ENCODE measurements at regions not wholly inside any gene's neighbourhood (a gene's known extent, or its start where the extent isn't known, plus 50 kb on each side); places are given as distances from the start of the nearest gene placed in this dataset.
"Not testable (repeated sequence)": the region's sequence is repeated elsewhere in the genome, so short reads cannot be mapped to it uniquely, and the experiment has no call there.

GRCh38 chr18:76633588-76634269 is 138.7 kb upstream of the ZNF516 start:
- no peak for DNase-seq

- DNase-seq, result no peak
Observed at GRCh38 chr18:76627444-76627843, 132.4 kb upstream of the ZNF516 start.

GRCh38 chr18:76626991-76627390 is 131.9 kb upstream of the ZNF516 start:
- DNase-seq, result no peak

- DNase-seq, result no peak
Observed at GRCh38 chr18:76622651-76623050, 127.6 kb upstream of the ZNF516 start.

GRCh38 chr18:76621782-76622495 is 126.9 kb upstream of the ZNF516 start:
- no peak for DNase-seq

- DNase-seq, result no peak
Observed at GRCh38 chr18:76621226-76621625, 126.2 kb upstream of the ZNF516 start.

- DNase-seq, result peak; percentile 90
Observed at GRCh38 chr18:76620321-76621170, 125.5 kb upstream of the ZNF516 start.

- peak; percentile 89 for DNase-seq
Observed at GRCh38 chr18:76619621-76620315, 124.7 kb upstream of the ZNF516 start.

- DNase-seq, result peak; percentile 44
Observed at GRCh38 chr18:76619261-76619620, 124.2 kb upstream of the ZNF516 start.

GRCh38 chr18:76618721-76619120 is 123.7 kb upstream of the ZNF516 start:
- DNase-seq, result no peak

GRCh38 chr18:76616373-76616772 is 121.3 kb upstream of the ZNF516 start:
- no peak for DNase-seq

GRCh38 chr18:76615065-76615733 is 120.2 kb upstream of the ZNF516 start:
- DNase-seq, result no peak

- no peak for DNase-seq
Observed at GRCh38 chr18:76613755-76614120, 118.7 kb upstream of the ZNF516 start.

- DNase-seq, result no peak
Observed at GRCh38 chr18:76613053-76613754, 118.2 kb upstream of the ZNF516 start.

GRCh38 chr18:76611750-76612045 is 116.7 kb upstream of the ZNF516 start:
- DNase-seq, result not testable (repeated sequence)

GRCh38 chr18:76610933-76611749 is 116.1 kb upstream of the ZNF516 start:
- peak; percentile 75 for DNase-seq

- no peak for DNase-seq
Observed at GRCh38 chr18:76610012-76610411, 115.0 kb upstream of the ZNF516 start.

GRCh38 chr18:76605341-76605929 is 110.4 kb upstream of the ZNF516 start:
- DNase-seq, result no peak

GRCh38 chr18:76604935-76605240 is 109.8 kb upstream of the ZNF516 start:
- DNase-seq, result no peak

- no peak for DNase-seq
Observed at GRCh38 chr18:76604108-76604934, 109.3 kb upstream of the ZNF516 start.
